GM12892 (cell line): ENCODE measurements at regions not wholly inside any gene's neighbourhood (a gene's known extent, or its start where the extent isn't known, plus 50 kb on each side); places are given as distances from the start of the nearest gene placed in this dataset.
"Not testable (repeated sequence)": the region's sequence is repeated elsewhere in the genome, so short reads cannot be mapped to it uniquely, and the experiment has no call there.

Experiments
- POLR2A ChIP-seq: IDR thresholded peaks from 2 replicates; pipeline ENCODE4 v1.6.1; 2011; ENCODE audit warnings: low read depth, low read length, control low read depth
- TAF1 ChIP-seq: IDR thresholded peaks from 2 replicates; pipeline ENCODE4 v1.6.1; 2011; ENCODE audit warnings: low read depth, mild to moderate bottlenecking, control low read depth, low read length, borderline replicate concordance

DNA sequence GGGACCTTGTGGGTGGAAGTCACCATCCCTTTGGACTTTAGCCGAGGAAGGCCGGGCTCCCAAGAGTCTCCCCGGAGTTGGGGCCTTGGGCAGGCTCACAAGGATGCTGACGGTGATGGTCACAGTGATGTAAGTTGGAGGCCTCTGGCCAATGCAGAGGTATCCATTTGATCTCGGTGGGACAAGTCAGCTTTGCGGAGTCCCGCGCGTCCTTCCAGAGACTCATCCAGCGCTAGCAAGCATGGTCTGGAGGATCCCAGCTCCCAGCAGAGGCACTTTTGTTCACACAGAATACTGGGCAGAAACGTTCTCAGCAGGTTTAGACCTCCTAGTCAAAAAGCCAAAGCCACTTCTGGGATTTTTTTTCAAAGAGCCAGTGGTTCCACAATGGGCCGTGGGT lies 103.8 kb upstream of the ANKRD30BL start:
- TF ChIP-seq TAF1, POLR2A: not testable (repeated sequence)
